ENCODE measurements at regions not wholly inside any gene's neighbourhood (a gene's known extent, or its start where the extent isn't known, plus 50 kb on each side); places are given as distances from the start of the nearest gene placed in this dataset.

- TF ChIP-seq CTCF (IDR thresholded peaks at IDR 0.05) (no peak), EZH2 (IDR thresholded peaks at IDR 0.05) (no peak), EZH2phosphoT487 (IDR thresholded peaks at IDR 0.05) (no peak)
Observed at GRCh38 chr4:34464196-34464595, 1780.1 kb downstream of the ARAP2 start.

Measured in neural progenitor cell (in vitro differentiated cells).